ENCODE measurements at regions not wholly inside any gene's neighbourhood (a gene's known extent, or its start where the extent isn't known, plus 50 kb on each side); places are given as distances from the start of the nearest gene placed in this dataset.

DNA sequence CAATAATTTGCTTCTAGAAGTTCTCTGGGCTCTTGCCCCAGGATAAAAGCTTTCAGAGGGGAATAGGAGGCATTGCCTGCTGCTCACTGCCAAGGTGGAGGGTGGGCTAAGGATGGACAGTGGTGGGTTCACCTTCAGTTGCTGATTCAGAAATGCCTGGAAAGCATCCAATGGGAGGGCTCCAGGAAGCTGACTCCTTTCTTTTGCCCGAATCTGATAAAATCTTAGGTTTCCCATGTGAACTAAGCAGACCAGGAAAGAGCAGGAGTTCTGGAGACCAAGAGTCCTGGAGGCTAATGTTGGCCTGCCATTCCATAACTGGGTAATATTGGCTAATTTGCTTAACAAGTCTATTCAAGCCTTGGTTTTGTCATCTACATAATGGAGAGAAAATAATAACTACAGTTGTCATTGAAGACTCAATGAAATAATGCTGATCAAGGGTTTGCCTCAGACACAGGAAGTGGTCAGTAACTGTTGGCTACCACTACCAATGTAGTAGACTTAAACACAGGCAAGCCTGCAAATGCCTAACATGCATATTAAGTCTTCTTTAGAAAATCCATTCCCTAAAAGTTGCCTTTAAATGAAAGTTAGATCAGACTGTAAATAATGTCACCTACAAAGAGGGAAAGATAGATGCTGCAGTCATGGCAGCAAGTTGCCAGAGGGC is 528.4 kb upstream of the NBEA start:
- no peak for DNase-seq (ENCODE audit: low read depth in 2 of 2)

DNA sequence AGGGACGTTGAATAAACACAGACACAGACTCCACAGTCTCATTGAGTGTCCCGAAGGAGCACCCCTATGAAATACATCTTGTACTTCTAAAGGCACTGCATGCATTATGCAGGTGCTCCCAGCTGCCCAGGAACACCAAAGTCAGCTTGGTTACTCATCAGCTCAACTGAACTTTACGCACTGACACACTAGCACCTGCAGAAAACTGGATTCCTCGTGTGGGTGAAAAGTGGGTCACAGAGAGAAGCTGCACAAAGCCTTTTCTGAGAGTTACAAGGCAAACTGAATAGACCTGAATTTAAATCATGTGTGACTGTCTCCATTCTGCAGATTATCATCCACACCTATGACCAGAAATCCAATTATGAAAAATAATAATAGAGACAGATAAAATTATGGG is 527.5 kb upstream of the NBEA start:
- no peak for DNase-seq (ENCODE audit: low read depth in 2 of 2)

GRCh38 chr13:34416971-34417380 is 525.1 kb upstream of the NBEA start:
- DNase-seq (ENCODE audit: low read depth in 2 of 2) = no peak

DNA sequence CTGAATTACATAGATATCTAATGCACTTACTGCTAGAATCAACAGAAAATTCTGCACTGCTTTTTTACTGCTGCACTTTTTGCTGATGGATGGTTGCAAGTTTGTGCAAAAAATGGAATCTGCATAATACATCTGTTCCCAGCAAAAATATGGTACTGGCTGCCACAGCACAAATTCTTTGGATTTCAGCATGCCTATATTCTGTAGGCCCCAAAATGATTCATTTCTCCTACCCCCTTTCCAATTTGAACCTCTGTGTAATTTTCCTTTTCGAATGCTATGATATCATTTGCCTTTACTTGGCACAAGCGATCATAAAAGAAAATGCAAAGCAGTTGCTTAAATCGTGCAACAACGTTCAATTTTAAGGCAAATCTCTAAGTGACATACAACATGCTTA is 524.2 kb upstream of the NBEA start:
- no peak for DNase-seq (ENCODE audit: low read depth in 2 of 2)

- DNase-seq (ENCODE audit: low read depth in 2 of 2) = no peak
Measured at GRCh38 chr13:34419025-34419424, 523.0 kb upstream of the NBEA start.

DNA sequence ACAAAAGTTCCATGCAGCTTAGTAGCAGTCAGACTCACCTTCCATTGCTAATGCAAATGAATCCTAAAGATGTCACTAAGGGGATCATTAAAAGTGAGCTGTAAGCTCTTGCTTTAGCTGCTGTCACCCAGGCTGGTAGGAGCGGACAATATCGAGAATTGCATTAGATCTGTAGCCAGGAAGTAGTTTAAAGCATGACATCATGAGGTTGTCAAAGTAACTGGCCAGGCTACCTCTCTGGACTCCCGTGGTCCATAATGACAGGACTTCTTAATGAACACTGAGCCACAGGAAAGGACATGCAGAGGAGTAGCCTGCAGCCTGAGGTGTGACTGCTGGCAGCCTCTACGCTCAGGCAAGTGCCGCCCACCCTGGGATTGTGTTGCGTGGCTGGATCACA is 522.3 kb upstream of the NBEA start:
- no peak for DNase-seq (ENCODE audit: low read depth in 2 of 2)

DNA sequence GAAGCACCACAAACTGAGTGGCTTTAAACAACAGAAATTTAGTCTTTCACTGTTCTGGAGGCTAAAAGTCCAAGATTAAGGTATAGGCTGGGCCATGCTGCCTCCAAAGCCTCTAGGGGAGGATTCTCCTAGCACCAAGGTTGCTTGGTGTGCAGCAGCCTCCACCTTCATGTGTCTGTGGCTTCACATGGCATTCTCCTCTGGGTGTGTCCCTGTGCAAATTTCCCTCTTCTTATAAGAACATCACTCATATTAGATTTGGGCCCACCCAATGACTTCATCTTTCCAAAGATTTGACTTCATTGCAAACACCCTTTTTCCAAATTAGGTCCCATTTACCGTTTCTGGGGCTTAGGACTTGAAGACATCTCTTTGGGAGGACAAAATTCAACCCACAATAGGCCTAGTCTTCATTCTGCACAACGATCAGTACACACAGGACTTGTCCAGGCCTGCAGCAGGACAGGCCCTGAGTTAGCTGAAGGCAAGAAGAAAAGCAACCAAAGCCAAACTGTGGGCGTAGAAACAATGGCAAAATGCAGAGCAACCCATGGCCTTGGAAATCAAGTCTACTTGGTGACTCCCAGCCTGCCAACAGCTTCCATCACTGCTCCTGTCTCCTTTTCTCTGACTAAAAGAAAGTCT is 521.2 kb upstream of the NBEA start:
- DNase-seq (ENCODE audit: low read depth in 2 of 2) = no peak

- DNase-seq (ENCODE audit: low read depth in 2 of 2) = no peak
Measured at GRCh38 chr13:34421347-34421719, 520.7 kb upstream of the NBEA start.

GRCh38 chr13:34421858-34422475 is 520.1 kb upstream of the NBEA start:
- DNase-seq (ENCODE audit: low read depth in 2 of 2) = no peak

DNA sequence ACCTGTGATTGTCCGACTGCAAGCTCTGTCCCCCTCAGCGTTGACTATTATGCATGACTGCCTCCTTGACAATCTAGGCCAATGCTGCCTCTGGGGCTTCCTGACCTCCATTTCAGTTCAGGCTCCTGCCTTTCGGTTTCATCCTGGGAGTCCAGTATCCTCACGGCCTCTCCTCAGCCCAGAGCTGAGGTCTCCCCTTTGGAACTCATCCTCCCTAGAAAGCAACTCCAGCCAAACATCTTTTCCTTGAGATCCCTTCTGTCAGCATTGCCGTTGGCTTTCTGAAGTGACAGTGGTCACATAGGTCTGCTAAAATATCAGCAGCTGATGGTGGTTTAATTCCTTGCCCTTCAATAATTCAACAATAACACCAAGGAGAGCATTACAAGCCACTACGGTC is 519.1 kb upstream of the NBEA start:
- DNase-seq (ENCODE audit: low read depth in 2 of 2) = no peak

DNA sequence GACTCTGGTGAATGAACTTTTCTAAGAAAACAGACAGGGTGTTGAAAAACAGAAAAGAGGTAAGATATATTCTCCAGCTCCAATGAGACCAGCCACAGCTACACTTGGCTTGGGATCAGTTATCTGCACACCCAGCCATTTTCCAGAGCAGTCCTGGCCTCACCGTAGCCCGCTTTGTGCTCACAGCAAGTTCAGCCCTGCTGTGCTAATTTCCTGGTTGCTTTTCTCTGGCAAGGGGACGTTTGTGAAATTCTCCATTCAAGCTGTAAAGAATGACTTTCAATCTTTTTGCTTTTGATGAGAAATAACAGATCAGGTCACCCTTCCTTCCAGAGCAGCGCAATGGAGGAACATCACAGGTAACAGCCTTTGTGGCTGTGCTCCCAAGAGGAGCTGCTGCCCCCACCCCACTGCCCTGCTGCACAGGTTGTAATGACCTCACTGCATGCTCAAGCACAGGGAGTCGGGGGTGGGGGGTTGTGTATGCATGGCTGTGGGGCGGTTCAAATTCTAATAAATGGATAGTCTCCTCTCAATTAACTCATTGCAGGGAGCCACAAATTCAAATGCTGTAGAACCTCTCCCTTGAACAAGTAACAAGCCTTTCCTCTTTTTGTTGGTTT is 516.6 kb upstream of the NBEA start:
- no peak for DNase-seq (ENCODE audit: low read depth in 2 of 2)

DNA sequence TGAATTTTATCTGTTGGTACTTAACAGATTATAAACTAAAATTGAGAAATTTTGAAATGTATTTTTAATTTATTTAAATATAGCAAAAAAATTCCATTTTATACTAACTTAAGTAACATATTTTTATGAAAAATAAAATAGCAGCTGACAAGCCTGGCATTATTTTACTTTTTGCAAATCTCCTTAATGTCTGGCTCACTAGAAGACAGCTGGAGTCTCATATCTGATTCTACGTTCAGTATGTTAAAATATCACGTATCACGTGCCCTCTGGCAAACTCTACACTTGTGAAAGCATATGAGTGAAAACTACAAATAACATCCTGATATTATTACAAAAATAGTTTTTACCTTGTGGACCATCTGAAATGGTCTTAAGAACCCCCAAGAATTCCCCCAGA is 513.2 kb upstream of the NBEA start:
- DNase-seq (ENCODE audit: low read depth in 2 of 2) = no peak

DNA sequence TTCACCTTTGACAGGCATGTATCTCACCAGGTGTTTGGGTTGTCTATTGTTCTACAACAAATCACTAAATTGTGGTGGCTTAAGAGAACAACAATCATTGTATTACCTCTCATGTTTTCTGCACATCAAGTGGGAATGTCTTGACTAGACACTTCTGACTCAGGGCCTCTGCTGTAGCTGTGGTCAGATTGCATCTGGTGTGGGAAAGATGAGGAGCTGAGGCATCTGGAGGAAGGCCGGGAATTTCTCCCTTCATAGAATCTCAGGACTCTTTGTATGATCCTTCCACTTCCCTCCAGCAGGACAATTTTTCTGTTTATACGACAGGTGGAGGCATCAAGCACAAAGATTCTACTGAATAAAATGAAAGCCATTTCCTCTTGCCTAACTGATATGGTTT is 511.8 kb upstream of the NBEA start:
- no peak for DNase-seq (ENCODE audit: low read depth in 2 of 2)

DNA sequence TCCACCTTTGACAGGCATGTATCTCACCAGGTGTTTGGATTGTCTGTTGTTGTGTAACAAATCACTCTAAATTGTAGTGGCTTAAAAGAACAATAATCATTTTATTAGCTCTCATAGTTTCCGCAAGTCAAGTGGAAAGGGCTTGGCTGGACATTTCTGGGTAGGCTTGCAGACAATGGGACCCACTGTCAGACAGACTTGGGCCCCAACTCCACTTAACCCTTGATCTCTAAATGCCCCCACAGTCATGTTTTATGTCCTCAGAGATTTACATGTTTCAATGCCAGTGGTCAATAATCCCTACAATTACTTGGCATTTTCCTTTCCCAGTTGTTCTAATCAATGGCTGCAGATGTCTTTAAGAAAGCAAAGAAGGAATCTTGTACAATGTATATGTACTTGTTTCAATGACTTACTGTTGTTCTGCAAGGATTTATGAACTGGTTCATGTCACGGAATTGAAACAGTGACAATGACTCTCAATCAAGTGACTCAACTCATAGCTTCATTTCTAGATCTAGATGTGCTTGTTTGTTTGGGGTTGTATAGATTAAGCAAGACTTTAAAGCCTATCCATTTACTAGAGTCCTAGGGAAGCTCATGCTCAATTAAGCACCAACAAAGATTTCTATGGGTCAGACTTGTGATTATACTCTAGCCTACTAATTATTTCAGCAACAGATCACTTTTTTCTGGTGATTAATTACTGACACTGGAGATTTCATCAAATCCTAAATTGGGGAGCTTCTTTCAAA is 510.1 kb upstream of the NBEA start:
- DNase-seq (ENCODE audit: low read depth in 2 of 2) = no peak

DNA sequence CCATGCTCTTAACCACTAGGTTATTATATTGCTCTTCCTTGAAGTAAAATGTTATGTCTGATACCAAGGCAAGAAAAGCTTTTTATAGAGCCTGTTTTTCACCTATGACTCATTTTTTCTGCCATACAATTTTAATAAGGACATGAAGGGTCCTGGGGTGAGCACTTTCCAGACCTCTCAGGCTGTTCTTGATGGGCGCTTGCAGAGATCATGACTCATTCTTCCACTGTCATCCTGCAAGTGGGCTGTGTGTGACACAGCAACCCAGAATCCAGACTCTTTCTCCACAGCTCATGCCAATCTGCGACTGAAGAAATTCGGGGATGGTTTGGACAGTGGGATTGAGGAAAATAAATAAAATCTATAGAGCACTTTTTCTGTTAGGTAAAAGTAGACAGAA is 506.7 kb upstream of the NBEA start:
- no peak for DNase-seq (ENCODE audit: low read depth in 2 of 2)

GRCh38 chr13:34437873-34438272 is 504.2 kb upstream of the NBEA start:
- no peak for DNase-seq (ENCODE audit: low read depth in 2 of 2)

GRCh38 chr13:34452831-34453230 is 489.2 kb upstream of the NBEA start:
- no peak for DNase-seq (ENCODE audit: low read depth in 2 of 2)

GRCh38 chr13:34458756-34459715 is 483.0 kb upstream of the NBEA start:
- DNase-seq (ENCODE audit: low read depth in 2 of 2) = no peak

DNA sequence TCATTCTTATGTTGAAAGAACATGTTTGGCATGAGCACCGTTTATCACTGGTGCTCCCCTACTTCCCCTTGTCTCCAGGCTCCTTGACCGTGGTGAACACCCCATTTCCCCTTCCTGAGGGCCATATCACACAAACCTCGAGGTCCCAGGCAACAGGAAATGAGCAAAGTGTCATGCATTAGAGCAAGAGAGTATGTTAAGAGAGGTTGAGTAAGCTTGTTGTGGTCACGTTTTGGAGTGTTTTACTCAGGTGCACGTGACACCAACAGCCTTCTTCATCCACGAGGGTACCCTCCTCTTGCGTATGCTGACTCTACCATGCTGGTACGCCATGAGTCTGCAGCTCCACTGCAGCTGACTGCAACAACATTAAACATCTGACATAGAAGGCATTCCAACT is 482.2 kb upstream of the NBEA start:
- no peak for DNase-seq (ENCODE audit: low read depth in 2 of 2)

DNA sequence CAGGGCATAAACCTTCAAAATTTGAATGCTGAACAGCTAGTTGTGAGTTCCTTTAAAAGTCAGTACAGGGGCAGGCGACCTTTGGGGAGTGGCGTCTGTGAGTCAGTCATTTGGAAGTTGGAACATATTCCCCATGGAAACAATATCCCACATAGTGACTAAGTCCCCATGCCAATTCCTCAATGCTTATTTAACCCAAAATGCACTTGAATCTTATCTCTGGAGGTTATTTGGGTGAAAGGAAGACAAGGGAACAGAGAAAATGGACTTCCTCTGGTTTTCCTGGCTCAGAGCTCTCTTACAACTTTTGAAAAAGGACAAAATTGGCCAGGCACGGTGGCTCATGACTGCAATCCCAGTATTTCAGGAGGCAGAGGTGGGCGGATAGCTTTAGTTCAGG is 479.2 kb upstream of the NBEA start:
- DNase-seq (ENCODE audit: low read depth in 2 of 2) = no peak

DNA sequence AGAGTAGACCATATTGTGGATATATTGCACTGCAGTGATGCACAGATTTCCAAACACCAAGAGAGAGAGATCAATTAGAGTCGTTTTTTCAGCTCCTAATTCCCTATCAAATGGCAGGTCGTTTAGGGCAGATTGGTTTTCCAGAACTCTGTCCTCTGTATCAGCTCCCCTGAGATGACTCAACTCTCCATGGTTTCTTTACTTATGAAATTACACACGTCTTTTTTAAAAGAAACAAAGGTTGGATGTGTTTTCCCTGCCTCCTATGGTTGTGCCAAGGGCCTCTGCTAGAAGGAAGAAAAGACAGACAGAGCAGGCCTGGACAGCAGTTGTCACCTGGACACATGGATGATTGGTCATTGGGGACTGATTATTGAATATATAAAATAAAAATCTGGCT is 478.1 kb upstream of the NBEA start:
- DNase-seq (ENCODE audit: low read depth in 2 of 2) = no peak
